Peyer's patch (tissue), 4 donors: ENCODE measurements at regions not wholly inside any gene's neighbourhood (a gene's known extent, or its start where the extent isn't known, plus 50 kb on each side); places are given as distances from the start of the nearest gene placed in this dataset.
"Not testable (repeated sequence)": the region's sequence is repeated elsewhere in the genome, so short reads cannot be mapped to it uniquely, and the experiment has no call there.

Experiments used
- DNase-seq, 3 donors: peaks; one replicate each; pipeline ENCODE4 v3.0.0-alpha.2; 2017 to 2019
- H3K27ac ChIP-seq, 4 donors: fragments of 200-600 bp; sonication (generic); one replicate each; pipeline ENCODE4 v1.5.1; 2016 to 2019
- H3K27me3 ChIP-seq, 2 donors: fragments of 200-600 bp; sonication (generic); one replicate each; pipeline ENCODE4 v1.5.1; 2019
- H3K36me3 ChIP-seq, 3 donors: fragments of 200-600 bp; sonication (generic); one replicate each; pipeline ENCODE4 v1.5.1; 2016 to 2019
- H3K4me1 ChIP-seq, 4 donors: fragments of 200-600 bp; sonication (generic); one replicate each; pipeline ENCODE4 v1.5.1; 2016 to 2019
- H3K4me3 ChIP-seq, 4 donors: fragments of 200-600 bp; sonication (generic); 1 replicate in 3 of 4; 2 replicates in 1 of 4; pipeline ENCODE4 v1.5.1; 2016 to 2019; ENCODE audit warnings: mild to moderate bottlenecking in 1 of 4
- H3K9me3 ChIP-seq, 4 donors: fragments of 200-600 bp; sonication (generic); one replicate each; pipeline ENCODE4 v1.5.1; 2016 to 2019; ENCODE audit warnings: mild to moderate bottlenecking in 1 of 4
- CTCF ChIP-seq, 6 experiments: fragments of 450-650 bp in 4 of 6; fragments of 200-600 bp in 2 of 6; sonication (generic) in 1 of 6; IDR thresholded peaks; one replicate each; pipeline ENCODE4 v1.5.1; 2017 to 2019; ENCODE audit warnings: antibody characterized with exemption in 6 of 6, mild to moderate bottlenecking in 3 of 6, moderate library complexity in 1 of 6
- POLR2A ChIP-seq, 2 donors: fragments of 450-650 bp; IDR thresholded peaks; one replicate each; pipeline ENCODE4 v1.5.1; 2017; ENCODE audit warnings: antibody characterized with exemption in 2 of 2, mild to moderate bottlenecking in 2 of 2, moderate library complexity in 2 of 2

- no peak for DNase-seq
- Histone ChIP-seq H3K27ac (no peak overlapping the region), H3K36me3 (no peaks in the 10 kb centered on the region), H3K4me3 (no peak overlapping the region), H3K4me1 (no peaks in the 10 kb centered on the region), H3K27me3 (no peaks in the 10 kb centered on the region), H3K9me3 (no peaks in the 10 kb centered on the region)
- TF ChIP-seq CTCF (IDR thresholded peaks at IDR 0.05) (no peak), POLR2A (IDR thresholded peaks at IDR 0.05) (no peak)
Measured at GRCh38 chr12:86597431-86597830, 341.2 kb upstream of the MGAT4C start.

GRCh38 chr12:86590296-86590695, 334.1 kb upstream of the MGAT4C start:
- H3K4me1 ChIP-seq = no peaks in the 10 kb centered on the region
- no peak for DNase-seq
- H3K9me3 ChIP-seq = no peaks in the 10 kb centered on the region
- no peak overlapping the region for H3K27ac ChIP-seq
- H3K27me3 ChIP-seq = no peaks in the 10 kb centered on the region
- H3K4me3 ChIP-seq = no peak overlapping the region
- TF ChIP-seq POLR2A (IDR thresholded peaks at IDR 0.05) = no peak
- no peak for TF ChIP-seq CTCF (IDR thresholded peaks at IDR 0.05)
- H3K36me3 ChIP-seq = no peaks in the 10 kb centered on the region

- no peaks in the 10 kb centered on the region for H3K36me3 ChIP-seq
- no peak for DNase-seq
- H3K9me3 ChIP-seq = no peaks in the 10 kb centered on the region
- no peak overlapping the region for H3K27ac ChIP-seq
- no peak overlapping the region for H3K4me3 ChIP-seq
- no peaks in the 10 kb centered on the region for H3K27me3 ChIP-seq
- H3K4me1 ChIP-seq = no peaks in the 10 kb centered on the region
- TF ChIP-seq CTCF (IDR thresholded peaks at IDR 0.05) (no peak), POLR2A (IDR thresholded peaks at IDR 0.05) (no peak)
Measured at GRCh38 chr12:86574143-86574542, 318.0 kb upstream of the MGAT4C start.

- DNase-seq = no peak
- Histone ChIP-seq H3K4me1 (no peaks in the 10 kb centered on the region), H3K36me3 (no peaks in the 10 kb centered on the region), H3K4me3 (no peak overlapping the region), H3K9me3 (no peaks in the 10 kb centered on the region), H3K27ac (no peak overlapping the region), H3K27me3 (no peaks in the 10 kb centered on the region)
- TF ChIP-seq CTCF (IDR thresholded peaks at IDR 0.05) (no peak), POLR2A (IDR thresholded peaks at IDR 0.05) (no peak)
Measured at GRCh38 chr12:86572455-86572854, 316.3 kb upstream of the MGAT4C start.

- no peaks in the 10 kb centered on the region for H3K9me3 ChIP-seq
- no peaks in the 10 kb centered on the region for H3K36me3 ChIP-seq
- H3K27me3 ChIP-seq = no peaks in the 10 kb centered on the region
- H3K4me1 ChIP-seq = no peaks in the 10 kb centered on the region
- no peak overlapping the region for H3K4me3 ChIP-seq
- no peak for DNase-seq
- no peak overlapping the region for H3K27ac ChIP-seq
- no peak for TF ChIP-seq POLR2A (IDR thresholded peaks at IDR 0.05)
- no peak for TF ChIP-seq CTCF (IDR thresholded peaks at IDR 0.05)
Measured at GRCh38 chr12:86565038-86565437, 308.8 kb upstream of the MGAT4C start.

- not testable (repeated sequence) for H3K36me3 ChIP-seq, H3K27me3 ChIP-seq, H3K4me1 ChIP-seq, DNase-seq, H3K9me3 ChIP-seq, H3K27ac ChIP-seq, H3K4me3 ChIP-seq
Measured at GRCh38 chr12:86555491-86555890, 299.3 kb upstream of the MGAT4C start.
